ENCODE measurements at regions not wholly inside any gene's neighbourhood (a gene's known extent, or its start where the extent isn't known, plus 50 kb on each side); places are given as distances from the start of the nearest gene placed in this dataset.
A peak's percentile ranks its signal among the peaks of the same experiment; 100 is the strongest.

DNA sequence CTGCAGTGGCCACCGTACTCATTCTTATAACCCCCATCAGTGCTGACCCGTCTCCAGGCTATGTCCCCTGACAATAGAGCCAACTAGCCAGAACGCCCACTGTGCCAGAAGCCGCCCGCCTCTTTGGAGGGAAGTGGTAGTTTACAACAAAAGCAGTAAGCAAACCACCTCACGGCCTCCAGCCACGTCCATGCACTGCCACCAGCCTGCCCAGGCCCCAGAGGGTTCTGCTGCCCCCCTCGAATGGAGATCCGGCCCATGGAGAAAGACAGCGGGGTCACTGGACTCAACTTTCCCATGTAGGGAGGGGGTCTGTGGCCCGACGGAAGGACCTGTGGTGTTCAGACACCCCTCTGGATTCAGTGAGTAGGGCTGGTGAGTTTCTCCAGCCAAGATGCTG, 340.3 kb downstream of the CTTN start:
- no peak for DNase-seq
- no peak overlapping the region for H2BK20ac ChIP-seq (ENCODE audit: low read depth, low read length, poor library complexity, severe bottlenecking)
- no peak overlapping the region for H3K4me3 Mint-ChIP-seq

More for the DNA sequence above, 340.3 kb downstream of the CTTN start:
- H2BK15ac ChIP-seq (ENCODE audit: low read depth, low read length): no peak overlapping the region
- peaks cover 6% of the 10 kb centered on the region; the same call in 1 of the 2 replicates for H3K4me1 ChIP-seq (ENCODE audit: insufficient read depth, low read length)
- Mint-ChIP-seq H3K27me3 (ENCODE audit: low read depth) (peaks cover 2% of the 10 kb centered on the region), H3K4me1 (peaks cover 29 to 35% of the 10 kb centered on the region in 2 experiments), H3K36me3 (ENCODE audit: insufficient read depth in 1 of 3, low read depth in 3 of 3) (peaks cover 0 to 4% (median 0%) of the 10 kb centered on the region in 3 experiments; a peak in 2 of 7 replicates), H3K27ac (peak overlapping the region in 1 of 3 experiments; percentile 23; a peak in 1 of 7 replicates), H3K9me3 (no peaks in the 10 kb centered on the region)
- no peak overlapping the region for H3K56ac ChIP-seq (ENCODE audit: insufficient read length, low read depth, low read length)
- no peak overlapping the region for H4K5ac ChIP-seq (ENCODE audit: insufficient read length, low read depth, low read length)
- no peak overlapping the region for H2BK12ac ChIP-seq (ENCODE audit: insufficient read length, low read depth, low read length)
- no peak for TF ChIP-seq CTCF (conservative IDR thresholded peaks at IDR 0.05)
- H4K8ac ChIP-seq (replicated peaks; ENCODE audit: insufficient read length, low read depth, low read length): no peak overlapping the region
- H2AK5ac ChIP-seq (ENCODE audit: insufficient read length, low read length): no peak overlapping the region
- H3K23me2 ChIP-seq (ENCODE audit: insufficient read length, low read depth, low read length, poor library complexity, severe bottlenecking): no peaks in the 10 kb centered on the region
- WGBS (ENCODE audit: extremely low coverage, insufficient read length, low lambda C conversion rate): no CpG with 5 or more reads among the region's 12 CpGs
- H3K27ac ChIP-seq (ENCODE audit: insufficient read length, low read depth, low read length): no peak overlapping the region
- H3K79me1 ChIP-seq (ENCODE audit: insufficient read depth, low read depth, low read length, poor library complexity, severe bottlenecking): no peaks in the 10 kb centered on the region
- no peak overlapping the region for H2BK5ac ChIP-seq (ENCODE audit: insufficient read length, low read length)
- no peak overlapping the region for H2AFZ ChIP-seq (ENCODE audit: low read length)
- no peak overlapping the region for H2BK120ac ChIP-seq (ENCODE audit: low read depth, low read length, poor library complexity, severe bottlenecking)
- H3K9ac ChIP-seq (ENCODE audit: extremely low read depth, insufficient read length, low read length): no peak overlapping the region
- no peak overlapping the region for H3K4ac ChIP-seq (ENCODE audit: low read depth, low read length)
- H3K18ac ChIP-seq (ENCODE audit: insufficient read length, low read depth, low read length): no peak overlapping the region
- H4K91ac ChIP-seq (ENCODE audit: insufficient read length, low read depth, low read length): no peak overlapping the region
- H3K79me2 ChIP-seq (ENCODE audit: insufficient read depth, low read length): no peaks in the 10 kb centered on the region
- H3K9me3 ChIP-seq (ENCODE audit: control insufficient read depth, low read depth, low read length): no peaks in the 10 kb centered on the region
- H3K23ac ChIP-seq (ENCODE audit: insufficient read length, low read depth, low read length): no peak overlapping the region
- H3K14ac ChIP-seq (ENCODE audit: insufficient read depth, low read length): no peak overlapping the region; the same call in 1 of the 2 replicates
- H3K4me2 ChIP-seq (ENCODE audit: insufficient read depth, insufficient read length, low read length): no peak overlapping the region
- no peaks in the 10 kb centered on the region for H3K27me3 ChIP-seq (ENCODE audit: insufficient read depth, low read length)
- no peak overlapping the region for H3T11ph ChIP-seq (ENCODE audit: low read length)
- no peaks in the 10 kb centered on the region for H4K20me1 ChIP-seq (ENCODE audit: control insufficient read depth, insufficient read depth, insufficient read length)
